NCI-H2171 (cell line): ENCODE measurements at regions not wholly inside any gene's neighbourhood (a gene's known extent, or its start where the extent isn't known, plus 50 kb on each side); places are given as distances from the start of the nearest gene placed in this dataset.

Source experiments
- DNase-seq: peaks from one replicate; lab custom pipeline; 2025; lab: John Stamatoyannopoulos, UW

DNA sequence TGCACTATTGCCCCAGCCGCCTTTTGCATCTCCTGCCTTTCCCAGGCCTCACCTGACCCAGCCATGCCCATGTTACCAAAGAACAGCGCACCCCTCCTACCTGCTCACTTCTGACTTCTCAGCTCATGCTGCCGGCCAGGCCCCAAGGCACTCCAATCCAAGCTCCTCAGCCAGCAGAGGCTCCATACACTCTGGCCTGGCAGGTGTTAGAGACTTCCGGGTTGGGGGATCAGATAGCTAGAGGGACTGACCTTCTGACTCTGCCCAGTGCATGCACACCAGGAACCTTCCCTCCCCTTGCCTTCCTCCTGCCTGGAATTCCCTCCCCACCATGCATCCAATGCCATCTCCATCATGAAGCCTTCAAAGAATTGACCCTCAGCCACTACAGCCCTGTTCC lies 56.2 kb upstream of the ZMIZ1 start:
- DNase-seq: no peak

DNA sequence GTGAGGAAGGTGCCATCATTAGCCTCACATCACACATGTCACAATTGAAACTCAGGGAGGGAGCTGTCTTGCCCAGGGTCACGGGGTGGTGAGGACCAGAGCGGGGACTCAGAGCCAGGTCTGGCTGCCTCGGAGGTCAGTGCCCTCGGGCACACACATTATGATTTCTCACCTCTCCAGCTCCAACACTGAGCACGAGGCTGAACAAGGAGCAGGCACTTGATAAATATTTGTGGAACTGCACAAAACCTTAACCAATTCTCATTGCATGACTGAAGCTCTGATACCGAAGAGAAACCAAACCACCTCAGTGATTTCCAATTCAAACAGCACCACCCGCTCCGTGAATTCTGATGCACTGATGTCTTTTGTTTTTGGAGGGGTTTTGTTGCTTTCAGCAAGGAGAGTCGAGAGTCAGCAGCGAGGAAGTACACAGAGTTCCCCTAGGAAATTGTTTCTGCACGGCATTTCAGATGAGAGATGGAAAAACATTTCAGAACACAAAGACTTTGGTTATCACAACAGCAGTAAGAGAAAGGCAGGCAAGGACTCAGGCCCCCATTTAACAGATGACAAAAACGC lies 55.3 kb upstream of the ZMIZ1 start:
- DNase-seq: no peak

DNA sequence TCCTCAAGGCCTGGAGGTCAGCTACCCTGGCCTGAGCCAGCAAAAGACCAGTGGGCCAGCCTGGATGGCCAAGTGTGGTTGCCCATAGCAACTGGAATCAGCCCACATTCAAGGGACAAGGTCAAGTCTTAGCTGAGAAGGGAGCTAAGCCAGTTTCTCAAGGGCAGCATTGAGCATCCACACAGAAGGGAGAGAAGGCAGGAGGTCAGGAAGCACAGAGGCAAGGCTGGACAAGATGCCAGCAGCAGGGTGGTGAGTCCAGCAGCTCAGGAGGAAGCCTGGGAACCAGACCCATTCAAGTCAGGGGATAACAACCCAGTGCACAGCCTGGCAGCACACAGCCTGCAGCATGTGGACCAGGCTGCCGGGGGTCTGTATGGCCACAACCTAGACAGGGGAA lies 54.0 kb upstream of the ZMIZ1 start:
- DNase-seq: no peak

DNA sequence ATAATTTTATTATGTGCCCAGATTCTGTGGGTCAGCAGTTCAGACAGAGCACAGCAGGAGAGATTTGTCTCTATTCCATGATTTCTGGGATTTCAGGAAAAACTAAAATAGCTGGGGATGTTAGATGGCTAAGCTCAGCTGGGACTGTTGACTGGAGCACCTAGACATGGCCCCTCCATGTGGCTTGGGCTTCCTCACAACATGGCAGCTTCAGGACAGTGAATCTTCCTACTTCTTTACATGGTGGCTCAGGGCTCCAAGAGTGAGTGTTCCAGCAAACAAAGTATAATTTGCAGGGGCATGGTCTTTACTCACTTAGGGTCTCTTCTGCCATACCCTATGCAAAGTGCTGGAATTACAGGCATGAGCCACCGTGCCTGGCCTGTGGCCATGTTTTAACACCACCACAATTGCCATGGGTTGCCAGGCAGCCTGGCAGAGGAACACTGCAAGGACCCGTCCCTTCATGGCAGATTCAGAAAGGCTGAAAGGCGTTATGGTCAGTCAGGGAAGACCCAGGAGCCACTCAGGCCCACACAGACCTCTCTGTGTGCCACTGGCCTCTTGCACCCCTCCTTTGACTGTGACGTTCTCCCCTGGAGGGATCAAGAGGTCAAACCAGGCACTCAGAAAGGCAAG lies 50.8 kb upstream of the ZMIZ1 start:
- no peak for DNase-seq

DNA sequence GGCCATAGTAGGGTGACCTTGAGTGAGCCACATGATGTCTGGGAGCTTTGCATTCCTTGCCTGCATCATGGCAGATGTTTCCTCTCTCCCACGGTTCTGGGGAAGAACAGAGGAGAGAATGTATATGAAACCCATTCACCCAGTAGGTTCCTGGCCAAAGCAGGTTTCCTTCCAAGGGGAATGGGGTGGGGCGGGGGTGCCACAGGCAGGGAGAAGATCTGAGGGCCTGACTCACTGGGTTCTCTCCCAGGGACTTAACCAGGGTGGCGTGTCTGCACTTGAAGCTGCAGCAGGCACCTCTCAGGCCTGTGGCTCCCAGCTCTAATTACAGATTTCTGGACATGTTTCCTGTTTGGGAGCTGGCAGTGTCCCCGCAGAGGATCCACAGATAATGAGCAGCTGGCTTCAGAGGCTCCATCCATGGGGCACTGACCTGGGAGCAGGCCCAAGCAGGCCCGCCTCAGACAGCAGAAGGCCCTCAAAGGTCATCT lies 50.2 kb upstream of the ZMIZ1 start:
- no peak for DNase-seq
